Tibial nerve (tissue), 4 donors: ENCODE measurements at regions not wholly inside any gene's neighbourhood (a gene's known extent, or its start where the extent isn't known, plus 50 kb on each side); places are given as distances from the start of the nearest gene placed in this dataset.

Source experiments
- DNase-seq, 2 donors: peaks; one replicate each; pipeline ENCODE4 v3.0.0-alpha.2; 2019; ENCODE audit warnings: low spot score in 2 of 2
- H3K27ac ChIP-seq, 4 donors: fragments of 200-600 bp; sonication (generic) in 3 of 4; one replicate each; pipeline ENCODE4 v1.5.1; 2017 to 2019; ENCODE audit warnings: mild to moderate bottlenecking in 1 of 4
- H3K27me3 ChIP-seq, 2 donors: fragments of 200-600 bp; sonication (generic) in 1 of 2; one replicate each; pipeline versions ENCODE4 v1.5.1 to v1.6.0; 2017 to 2019
- H3K36me3 ChIP-seq, 3 donors: fragments of 200-600 bp; sonication (generic); one replicate each; pipeline ENCODE4 v1.5.1; 2018 to 2019
- H3K4me1 ChIP-seq, 4 donors: fragments of 200-600 bp; sonication (generic) in 3 of 4; one replicate each; pipeline ENCODE4 v1.5.1; 2017 to 2019
- H3K4me3 ChIP-seq, 4 donors: fragments of 200-600 bp; sonication (generic) in 3 of 4; one replicate each; pipeline ENCODE4 v1.5.1; 2017 to 2019; ENCODE audit warnings: mild to moderate bottlenecking in 1 of 4, moderate library complexity in 1 of 4
- H3K9me3 ChIP-seq, 4 donors: fragments of 200-600 bp; sonication (generic) in 3 of 4; one replicate each; pipeline ENCODE4 v1.5.1; 2017 to 2019
- CTCF ChIP-seq, 5 experiments: fragments of 200-600 bp in 3 of 5; fragments of 450-650 bp in 2 of 5; sonication (generic) in 3 of 5; IDR thresholded peaks; one replicate each; pipeline ENCODE4 v1.5.1; 2016 to 2019; ENCODE audit warnings: antibody characterized with exemption in 5 of 5, mild to moderate bottlenecking in 3 of 5, moderate library complexity in 2 of 5
- EP300 ChIP-seq, 2 donors: sonication (generic); formaldehyde crosslinking; IDR thresholded peaks; one replicate each; pipeline ENCODE4 v1.6.1; 2017; ENCODE audit warnings: antibody characterized with exemption in 2 of 2, mild to moderate bottlenecking in 1 of 2
- POLR2A ChIP-seq, 2 donors: fragments of 450-650 bp; IDR thresholded peaks; one replicate each; pipeline ENCODE4 v1.6.1; 2017; ENCODE audit warnings: antibody characterized with exemption in 2 of 2, mild to moderate bottlenecking in 2 of 2, moderate library complexity in 2 of 2
- WGBS, 2 donors: methylation state at CpG; one replicate each; pipeline ENCODE4 v1.1.5; 2018; 5-methylcytosine and 5-hydroxymethylcytosine counted together

- 82 to 85% methylated on average over 3 of the region's 3 CpGs for WGBS, 2 donors
Measured at GRCh38 chr5:159395202-159395601, 64.9 kb upstream of the IL12B start.

GRCh38 chr5:159398936-159399335, 68.6 kb upstream of the IL12B start:
- TF ChIP-seq POLR2A (IDR thresholded peaks at IDR 0.05) (no peak), EP300 (IDR thresholded peaks at IDR 0.05) (no peak), CTCF (IDR thresholded peaks at IDR 0.05) (no peak)
- H3K27ac ChIP-seq, result no peak overlapping the region
- no peaks in the 10 kb centered on the region for H3K9me3 ChIP-seq
- no peaks in the 10 kb centered on the region for H3K27me3 ChIP-seq
- 79 to 82% methylated on average over 3 of the region's 3 CpGs for WGBS, 2 donors
- H3K4me3 ChIP-seq, result no peak overlapping the region
- no peaks in the 10 kb centered on the region for H3K4me1 ChIP-seq
- no peak for DNase-seq
- no peaks in the 10 kb centered on the region for H3K36me3 ChIP-seq

More at GRCh38 chr5:159395202-159395601, 64.9 kb upstream of the IL12B start:
- no peaks in the 10 kb centered on the region for H3K36me3 ChIP-seq
- H3K27ac ChIP-seq, result no peak overlapping the region
- peaks cover 0 to under 1% (median 0%) of the 10 kb centered on the region in 4 donors for H3K9me3 ChIP-seq
- H3K4me1 ChIP-seq, result no peaks in the 10 kb centered on the region
- no peak overlapping the region for H3K4me3 ChIP-seq
- H3K27me3 ChIP-seq, result no peaks in the 10 kb centered on the region
- TF ChIP-seq EP300 (IDR thresholded peaks at IDR 0.05) (no peak), CTCF (IDR thresholded peaks at IDR 0.05) (no peak), POLR2A (IDR thresholded peaks at IDR 0.05) (no peak)
- DNase-seq, result no peak

GRCh38 chr5:159400476-159400875, 70.2 kb upstream of the IL12B start:
- TF ChIP-seq POLR2A (IDR thresholded peaks at IDR 0.05) (no peak), CTCF (IDR thresholded peaks at IDR 0.05) (no peak), EP300 (IDR thresholded peaks at IDR 0.05) (no peak)
- Histone ChIP-seq H3K27ac (no peak overlapping the region), H3K4me1 (no peaks in the 10 kb centered on the region), H3K4me3 (no peak overlapping the region), H3K27me3 (no peaks in the 10 kb centered on the region), H3K9me3 (no peaks in the 10 kb centered on the region), H3K36me3 (no peaks in the 10 kb centered on the region)
- DNase-seq, result no peak
- WGBS, 2 donors, result 56 to 90% methylated on average over 3 of the region's 3 CpGs

- Histone ChIP-seq H3K4me3 (no peak overlapping the region), H3K4me1 (no peaks in the 10 kb centered on the region), H3K9me3 (no peaks in the 10 kb centered on the region), H3K36me3 (no peaks in the 10 kb centered on the region), H3K27ac (no peak overlapping the region), H3K27me3 (no peaks in the 10 kb centered on the region)
- no peak for DNase-seq
- WGBS, 2 donors, result 62 to 80% methylated on average over 1 of the region's 1 CpG
- TF ChIP-seq CTCF (IDR thresholded peaks at IDR 0.05), result no peak
- no peak for TF ChIP-seq EP300 (IDR thresholded peaks at IDR 0.05)
- TF ChIP-seq POLR2A (IDR thresholded peaks at IDR 0.05), result no peak
Measured at GRCh38 chr5:159402311-159402710, 72.0 kb upstream of the IL12B start.

GRCh38 chr5:159402856-159403255, 72.6 kb upstream of the IL12B start:
- Histone ChIP-seq H3K4me1 (no peaks in the 10 kb centered on the region), H3K4me3 (no peak overlapping the region), H3K27ac (no peak overlapping the region), H3K9me3 (no peaks in the 10 kb centered on the region), H3K36me3 (no peaks in the 10 kb centered on the region), H3K27me3 (no peaks in the 10 kb centered on the region)
- no peak for TF ChIP-seq POLR2A (IDR thresholded peaks at IDR 0.05)
- TF ChIP-seq EP300 (IDR thresholded peaks at IDR 0.05), result no peak
- no peak for TF ChIP-seq CTCF (IDR thresholded peaks at IDR 0.05)
- DNase-seq, result no peak
- 82 to 87% methylated on average over 5 of the region's 5 CpGs for WGBS, 2 donors
